ENCODE measurements at regions not wholly inside any gene's neighbourhood (a gene's known extent, or its start where the extent isn't known, plus 50 kb on each side); places are given as distances from the start of the nearest gene placed in this dataset.

GRCh38 chr11:106249617-106250239 lies 172.3 kb downstream of the AASDHPPT start:
- no peaks in the 10 kb centered on the region for H3K4me1 ChIP-seq (ENCODE audit: insufficient read depth, low read length, severe bottlenecking)
- no peak overlapping the region for H3K4me3 ChIP-seq (ENCODE audit: low read depth, low read length, poor library complexity, severe bottlenecking)
- H3K4me2 ChIP-seq (ENCODE audit: low read length) = no peak overlapping the region
- no peaks in the 10 kb centered on the region for H3K9me2 ChIP-seq (ENCODE audit: low read depth, low read length)
- no peaks in the 10 kb centered on the region for H3K36me3 ChIP-seq (ENCODE audit: insufficient read depth, low read length)
- no peaks in the 10 kb centered on the region for H4K20me1 ChIP-seq (ENCODE audit: insufficient read depth, low read length)
- no peak for TF ChIP-seq EZH2 (IDR thresholded peaks at IDR 0.05; ENCODE audit: borderline replicate concordance, low read length)
- TF ChIP-seq, protein P1, sequence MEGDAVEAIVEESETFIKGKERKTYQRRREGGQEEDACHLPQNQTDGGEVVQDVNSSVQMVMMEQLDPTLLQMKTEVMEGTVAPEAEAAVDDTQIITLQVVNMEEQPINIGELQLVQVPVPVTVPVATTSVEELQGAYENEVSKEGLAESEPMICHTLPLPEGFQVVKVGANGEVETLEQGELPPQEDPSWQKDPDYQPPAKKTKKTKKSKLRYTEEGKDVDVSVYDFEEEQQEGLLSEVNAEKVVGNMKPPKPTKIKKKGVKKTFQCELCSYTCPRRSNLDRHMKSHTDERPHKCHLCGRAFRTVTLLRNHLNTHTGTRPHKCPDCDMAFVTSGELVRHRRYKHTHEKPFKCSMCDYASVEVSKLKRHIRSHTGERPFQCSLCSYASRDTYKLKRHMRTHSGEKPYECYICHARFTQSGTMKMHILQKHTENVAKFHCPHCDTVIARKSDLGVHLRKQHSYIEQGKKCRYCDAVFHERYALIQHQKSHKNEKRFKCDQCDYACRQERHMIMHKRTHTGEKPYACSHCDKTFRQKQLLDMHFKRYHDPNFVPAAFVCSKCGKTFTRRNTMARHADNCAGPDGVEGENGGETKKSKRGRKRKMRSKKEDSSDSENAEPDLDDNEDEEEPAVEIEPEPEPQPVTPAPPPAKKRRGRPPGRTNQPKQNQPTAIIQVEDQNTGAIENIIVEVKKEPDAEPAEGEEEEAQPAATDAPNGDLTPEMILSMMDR (IDR thresholded peaks at IDR 0.05; ENCODE audit: low read length) = no peak
- no peaks in the 10 kb centered on the region for H3K79me2 ChIP-seq (ENCODE audit: insufficient read depth, low read length)
- H3K9ac ChIP-seq (ENCODE audit: low read length) = no peak overlapping the region
- H3K27me3 ChIP-seq (ENCODE audit: insufficient read depth, low read length) = no peaks in the 10 kb centered on the region
- H3F3A ChIP-seq (ENCODE audit: insufficient read depth, low read length) = no peaks in the 10 kb centered on the region
- no peak overlapping the region for H3K27ac ChIP-seq (ENCODE audit: low read depth, low read length, poor library complexity, severe bottlenecking)
- peaks cover 2% of the 10 kb centered on the region; the same call in 1 of the 2 replicates for H3K9me3 ChIP-seq (ENCODE audit: low read length)
- no peak overlapping the region for H2AFZ ChIP-seq (ENCODE audit: low read length)

GRCh38 chr11:106262852-106263251 lies 185.4 kb downstream of the AASDHPPT start:
- Histone ChIP-seq H3K27me3 (ENCODE audit: insufficient read depth, low read length) (no peaks in the 10 kb centered on the region), H4K20me1 (ENCODE audit: insufficient read depth, low read length) (no peaks in the 10 kb centered on the region), H3F3A (ENCODE audit: insufficient read depth, low read length) (no peaks in the 10 kb centered on the region), H3K9ac (ENCODE audit: low read length) (no peak overlapping the region), H3K36me3 (ENCODE audit: insufficient read depth, low read length) (no peaks in the 10 kb centered on the region), H3K9me3 (ENCODE audit: low read length) (no peaks in the 10 kb centered on the region), H3K9me2 (ENCODE audit: low read depth, low read length) (no peaks in the 10 kb centered on the region), H3K79me2 (ENCODE audit: insufficient read depth, low read length) (no peaks in the 10 kb centered on the region), H3K27ac (ENCODE audit: low read depth, low read length, poor library complexity, severe bottlenecking) (no peak overlapping the region), H3K4me2 (ENCODE audit: low read length) (no peak overlapping the region), H3K4me3 (ENCODE audit: low read depth, low read length, poor library complexity, severe bottlenecking) (no peak overlapping the region), H2AFZ (ENCODE audit: low read length) (no peak overlapping the region), H3K4me1 (ENCODE audit: insufficient read depth, low read length, severe bottlenecking) (no peaks in the 10 kb centered on the region)
- no peak for TF ChIP-seq EZH2 (IDR thresholded peaks at IDR 0.05; ENCODE audit: borderline replicate concordance, low read length)
- TF ChIP-seq, protein P1 (IDR thresholded peaks at IDR 0.05; ENCODE audit: low read length) = no peak

DNA sequence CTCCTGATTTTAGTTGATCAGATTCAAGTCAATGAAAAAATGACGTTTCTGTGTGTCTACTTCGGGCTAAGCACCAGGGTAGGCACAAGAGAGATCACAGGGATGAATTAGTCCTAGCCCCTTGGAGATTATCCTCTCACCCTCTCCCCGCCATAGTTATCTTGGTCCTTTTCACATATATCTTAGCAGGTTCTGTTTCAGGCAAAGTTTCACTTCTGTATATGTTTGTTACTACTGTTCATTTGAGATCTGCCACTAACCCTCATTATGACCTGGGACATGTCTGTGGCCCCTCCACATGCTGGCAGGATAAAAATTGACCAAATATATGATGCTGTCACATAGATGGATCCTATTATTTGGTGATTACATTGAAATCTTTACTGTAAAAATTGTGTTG lies 186.1 kb downstream of the AASDHPPT start:
- Histone ChIP-seq H3K27me3 (ENCODE audit: insufficient read depth, low read length) (no peaks in the 10 kb centered on the region), H3K9ac (ENCODE audit: low read length) (no peak overlapping the region), H3K36me3 (ENCODE audit: insufficient read depth, low read length) (no peaks in the 10 kb centered on the region), H3K4me2 (ENCODE audit: low read length) (no peak overlapping the region), H3K27ac (ENCODE audit: low read depth, low read length, poor library complexity, severe bottlenecking) (no peak overlapping the region), H3K9me2 (ENCODE audit: low read depth, low read length) (no peaks in the 10 kb centered on the region), H2AFZ (ENCODE audit: low read length) (no peak overlapping the region), H3K4me3 (ENCODE audit: low read depth, low read length, poor library complexity, severe bottlenecking) (no peak overlapping the region), H3F3A (ENCODE audit: insufficient read depth, low read length) (no peaks in the 10 kb centered on the region), H3K9me3 (ENCODE audit: low read length) (no peaks in the 10 kb centered on the region), H3K79me2 (ENCODE audit: insufficient read depth, low read length) (no peaks in the 10 kb centered on the region), H4K20me1 (ENCODE audit: insufficient read depth, low read length) (no peaks in the 10 kb centered on the region), H3K4me1 (ENCODE audit: insufficient read depth, low read length, severe bottlenecking) (no peaks in the 10 kb centered on the region)
- TF ChIP-seq, protein P1 (IDR thresholded peaks at IDR 0.05; ENCODE audit: low read length) = no peak
- TF ChIP-seq EZH2 (IDR thresholded peaks at IDR 0.05; ENCODE audit: borderline replicate concordance, low read length) = no peak
